Smooth muscle cell (in vitro differentiated cells): ENCODE measurements at regions not wholly inside any gene's neighbourhood (a gene's known extent, or its start where the extent isn't known, plus 50 kb on each side); places are given as distances from the start of the nearest gene placed in this dataset.

Experiments used
- DNase-seq: peaks from one replicate; lab custom pipeline; 2025; ENCODE audit not compliant: unreplicated experiment; lab: John Stamatoyannopoulos, UW
- H2AFZ ChIP-seq: fragments of 200-600 bp; sonication (generic); 2 replicates; pipeline ENCODE4 v1.6.0; 2016; ENCODE audit warnings: antibody characterized with exemption, low read depth, mild to moderate bottlenecking
- H3F3A ChIP-seq: fragments of 200-600 bp; sonication (generic); 2 replicates; pipeline ENCODE4 v1.6.0; 2017; ENCODE audit warnings: antibody characterized with exemption, low read depth
- H3K27ac ChIP-seq: fragments of 200-600 bp; sonication (generic); 2 replicates; pipeline ENCODE4 v1.5.1; 2016; ENCODE audit warnings: low read depth, mild to moderate bottlenecking
- H3K27me3 ChIP-seq: fragments of 200-600 bp; sonication (generic); 2 replicates; pipeline ENCODE4 v1.6.1; 2016; ENCODE audit warnings: low read depth, mild to moderate bottlenecking
- H3K36me3 ChIP-seq: fragments of 200-600 bp; sonication (generic); 2 replicates; pipeline ENCODE4 v1.5.1; 2016; ENCODE audit warnings: low read depth
- H3K4me1 ChIP-seq: fragments of 200-600 bp; sonication (generic); 2 replicates; pipeline ENCODE4 v1.5.1; 2016; ENCODE audit warnings: low read depth
- H3K4me2 ChIP-seq: fragments of 200-600 bp; sonication (generic); 2 replicates; pipeline ENCODE4 v1.6.0; 2016; ENCODE audit warnings: mild to moderate bottlenecking
- H3K4me3 ChIP-seq: fragments of 200-600 bp; sonication (generic); 2 replicates; pipeline ENCODE4 v1.5.1; 2016; ENCODE audit warnings: mild to moderate bottlenecking
- H3K79me2 ChIP-seq: fragments of 200-600 bp; sonication (generic); 2 replicates; pipeline ENCODE4 v1.6.0; 2016; ENCODE audit warnings: low read depth, mild to moderate bottlenecking
- H3K9ac ChIP-seq: fragments of 200-600 bp; sonication (generic); 2 replicates; pipeline ENCODE4 v1.6.0; 2016; ENCODE audit warnings: low read depth
- H3K9me3 ChIP-seq: fragments of 200-600 bp; sonication (generic); replicated peaks from 2 replicates; pipeline ENCODE4 v1.5.1; 2016; ENCODE audit warnings: low read depth
- H4K20me1 ChIP-seq: fragments of 200-600 bp; sonication (generic); 2 replicates; pipeline ENCODE4 v1.6.0; 2016; ENCODE audit warnings: low read depth
- CTCF ChIP-seq: fragments of 200-600 bp; sonication (generic); IDR thresholded peaks from 2 replicates; pipeline ENCODE4 v1.5.1; 2017; ENCODE audit warnings: borderline replicate concordance, mild to moderate bottlenecking, antibody characterized with exemption; ENCODE audit not compliant: insufficient read depth, poor library complexity, severe bottlenecking
- WGBS: methylation state at CpG from one replicate; pipeline ENCODE4 v1.1.7; 2016; ENCODE audit warnings: low lambda C conversion rate; 5-methylcytosine and 5-hydroxymethylcytosine counted together

- no peak overlapping the region for H3K4me3 ChIP-seq
- H3K27me3 ChIP-seq, result no peaks in the 10 kb centered on the region
- no peak overlapping the region for H3K27ac ChIP-seq
- no peaks in the 10 kb centered on the region for H3K36me3 ChIP-seq
- no peak for DNase-seq
- H3K9ac ChIP-seq, result no peak overlapping the region
- H3K4me1 ChIP-seq, result no peaks in the 10 kb centered on the region
- no peak for TF ChIP-seq CTCF
- no peaks in the 10 kb centered on the region for H4K20me1 ChIP-seq
- H3K4me2 ChIP-seq, result no peak overlapping the region
- no peaks in the 10 kb centered on the region for H3F3A ChIP-seq
- no peak overlapping the region for H2AFZ ChIP-seq
- H3K9me3 ChIP-seq, result no peaks in the 10 kb centered on the region
- 84% methylated on average over 2 of the region's 2 CpGs for WGBS
- no peaks in the 10 kb centered on the region for H3K79me2 ChIP-seq
Observed at GRCh38 chr1:57910782-57911181, 486.9 kb upstream of the DAB1 start.

GRCh38 chr1:57910305-57910704, 486.4 kb upstream of the DAB1 start:
- no peak for TF ChIP-seq CTCF
- 80% methylated on average over 7 of the region's 7 CpGs for WGBS

GRCh38 chr1:57908147-57908890, 484.5 kb upstream of the DAB1 start:
- H4K20me1 ChIP-seq, result no peaks in the 10 kb centered on the region
- no peak overlapping the region for H3K4me3 ChIP-seq
- TF ChIP-seq CTCF, result no peak
- H3K4me2 ChIP-seq, result no peak overlapping the region
- no peaks in the 10 kb centered on the region for H3K4me1 ChIP-seq
- H3K9me3 ChIP-seq, result no peaks in the 10 kb centered on the region
- 30% methylated on average over 6 of the region's 6 CpGs for WGBS
- H3F3A ChIP-seq, result no peaks in the 10 kb centered on the region
- DNase-seq, result no peak
- H3K36me3 ChIP-seq, result no peaks in the 10 kb centered on the region
- no peak overlapping the region for H3K27ac ChIP-seq
- no peaks in the 10 kb centered on the region for H3K79me2 ChIP-seq
- no peak overlapping the region for H3K9ac ChIP-seq
- no peaks in the 10 kb centered on the region for H3K27me3 ChIP-seq
- H2AFZ ChIP-seq, result no peak overlapping the region

More at GRCh38 chr1:57910305-57910704, 486.4 kb upstream of the DAB1 start:
- DNase-seq, result no peak
- Histone ChIP-seq H3K4me3 (no peak overlapping the region), H4K20me1 (no peaks in the 10 kb centered on the region), H3K27me3 (no peaks in the 10 kb centered on the region), H3K9ac (no peak overlapping the region), H3F3A (no peaks in the 10 kb centered on the region), H3K4me2 (no peak overlapping the region), H3K36me3 (no peaks in the 10 kb centered on the region), H2AFZ (no peak overlapping the region), H3K27ac (no peak overlapping the region), H3K9me3 (no peaks in the 10 kb centered on the region), H3K4me1 (no peaks in the 10 kb centered on the region), H3K79me2 (no peaks in the 10 kb centered on the region)
